HCT116 (cell line): ENCODE measurements at regions not wholly inside any gene's neighbourhood (a gene's known extent, or its start where the extent isn't known, plus 50 kb on each side); places are given as distances from the start of the nearest gene placed in this dataset.

Experiments
- ATAC-seq: fragments of 200-7000 bp; cut with Tn5 transposase; 2 replicates; pipeline ENCODE4 v1.9.1; 2020; ENCODE audit warnings: mild to moderate bottlenecking, moderate library complexity
- BruUV-seq: library from RNA; stranded (reverse); fragments of 400-500 nt; replicated peaks from 2 replicates; lab custom pipeline; 2021; lab: Mats Ljungman, UMichigan
- CTCF ChIA-PET: fragments of 300-600 bp; sonication (Branson Sonifier 250); formaldehyde crosslinking; loops from one replicate; lab custom pipeline; 2021; ENCODE audit warnings: antibody characterized with exemption; lab: Charles Lee
- POLR2A ChIA-PET: fragments of 300-600, 350-600 bp; sonication (Branson Sonifier 250); formaldehyde crosslinking; loops from one replicate; lab custom pipeline; 2021; ENCODE audit warnings: antibody characterized with exemption; lab: Charles Lee
- RAD21 ChIA-PET, 2 experiments: fragments of 300-600 bp; sonication (Branson Sonifier 250); formaldehyde crosslinking; loops; one replicate each; lab custom pipeline; 2023; ENCODE audit warnings: low total read pairs in 2 of 2; ENCODE audit not compliant: uncharacterized antibody in 2 of 2, unreplicated experiment in 2 of 2, low non-redundant PET in 1 of 2; lab: Charles Lee
- DNase-seq: peaks from one replicate; pipeline ENCODE4 v3.0.0-alpha.2; 2010; ENCODE audit warnings: low read depth, low spot score
- H2AFZ ChIP-seq: fragments of 200-600 bp; shearing (Covaris generic), sonication (generic); 2 replicates; pipeline ENCODE4 v1.6.1; 2017; ENCODE audit warnings: low read depth, mixed run types, mixed read lengths, antibody characterized with exemption, low read length; ENCODE audit not compliant: poor library complexity, severe bottlenecking
- H3K27ac ChIP-seq: 2 replicates; pipeline ENCODE4 v1.5.1; 2012; ENCODE audit warnings: low read depth, low read length
- H3K27me3 ChIP-seq: fragments of 200-600 bp; sonication (generic); 2 replicates; pipeline ENCODE4 v1.6.1; 2016; ENCODE audit warnings: mixed run types, low read length, mixed read lengths; ENCODE audit not compliant: insufficient read depth
- H3K36me3 ChIP-seq, 2 experiments: fragments of 200-500 bp in 1 of 2; fragments of 200-600 bp in 1 of 2; sonication (Bioruptor generic) in 1 of 2; sonication (generic) in 1 of 2; 2 replicates each; pipeline versions ENCODE4 v1.5.1 to v1.6.1; 2014 to 2016; ENCODE audit warnings: low read length in 2 of 2, inconsistent platforms in 1 of 2, mixed read lengths in 1 of 2, mixed run types in 1 of 2; ENCODE audit not compliant: insufficient read depth in 2 of 2, control insufficient read depth in 1 of 2
- H3K4me1 ChIP-seq, 2 experiments: fragments of 200-600 bp in 1 of 2; sonication (generic) in 1 of 2; 2 replicates each; pipeline versions ENCODE4 v1.5.1 to v1.6.1; 2012 to 2017; ENCODE audit warnings: low read length in 2 of 2, inconsistent platforms in 1 of 2, mild to moderate bottlenecking in 1 of 2, mixed read lengths in 1 of 2, mixed run types in 1 of 2, moderate library complexity in 1 of 2; ENCODE audit not compliant: insufficient read depth in 2 of 2, control insufficient read depth in 1 of 2
- H3K4me2 ChIP-seq: fragments of 200-600 bp; sonication (generic); 2 replicates; pipeline ENCODE4 v1.6.1; 2017; ENCODE audit warnings: mixed run types, low read length, mixed read lengths
- H3K4me3 ChIP-seq, 2 experiments: fragments of 200-600 bp in 1 of 2; sonication (generic) in 1 of 2; replicated peaks in 1 of 2; 2 replicates each; pipeline ENCODE4 v1.5.1; 2011 to 2016; ENCODE audit warnings: low read length in 2 of 2, control low read depth in 1 of 2, low read depth in 1 of 2, mild to moderate bottlenecking in 1 of 2, mixed read lengths in 1 of 2, mixed run types in 1 of 2
- H3K79me2 ChIP-seq: fragments of 200-600 bp; sonication (generic); 2 replicates; pipeline ENCODE4 v1.6.1; 2017; ENCODE audit warnings: mild to moderate bottlenecking, mixed run types, low read length, moderate library complexity, mixed read lengths; ENCODE audit not compliant: insufficient read depth
- H3K9ac ChIP-seq: fragments of 200-600 bp; sonication (generic); 2 replicates; pipeline ENCODE4 v1.6.1; 2016; ENCODE audit warnings: low read length, mixed read lengths
- H3K9me2 ChIP-seq: fragments of 200-600 bp; sonication (generic), shearing (Covaris generic); 2 replicates; pipeline ENCODE4 v1.6.1; 2017; ENCODE audit warnings: mixed run types, mild to moderate bottlenecking, moderate library complexity; ENCODE audit not compliant: insufficient read depth
- H3K9me3 ChIP-seq, 2 experiments: fragments of 200-500 bp in 1 of 2; fragments of 200-600 bp in 1 of 2; sonication (Bioruptor generic) in 1 of 2; sonication (generic) in 1 of 2; 2 replicates each; pipeline ENCODE4 v1.6.1; 2014 to 2017; ENCODE audit warnings: low read length in 2 of 2, mixed read lengths in 2 of 2, inconsistent platforms in 1 of 2, low read depth in 1 of 2, mild to moderate bottlenecking in 1 of 2, mixed run types in 1 of 2, moderate library complexity in 1 of 2; ENCODE audit not compliant: control insufficient read depth in 1 of 2, insufficient read depth in 1 of 2
- H4K20me1 ChIP-seq: fragments of 200-600 bp; sonication (generic), shearing (Covaris generic); 2 replicates; pipeline ENCODE4 v1.6.1; 2017; ENCODE audit warnings: mixed run types, mild to moderate bottlenecking, moderate library complexity; ENCODE audit not compliant: insufficient read depth
- CBX3 ChIP-seq: IDR thresholded peaks from 2 replicates; pipeline ENCODE4 v1.6.1; 2012; ENCODE audit warnings: low read depth
- CEBPB ChIP-seq: IDR thresholded peaks from 2 replicates; pipeline ENCODE4 v1.6.1; 2012; ENCODE audit warnings: low read depth
- ELF1 ChIP-seq: IDR thresholded peaks from 2 replicates; pipeline ENCODE4 v1.6.1; 2012; ENCODE audit warnings: low read depth, borderline replicate concordance
- EZH2 ChIP-seq: fragments of 200-600 bp; sonication (generic); IDR thresholded peaks from 2 replicates; pipeline ENCODE4 v1.6.1; 2017; ENCODE audit warnings: antibody characterized with exemption, mixed run types
- FOSL1 ChIP-seq: IDR thresholded peaks from 2 replicates; pipeline ENCODE4 v1.6.1; 2012; ENCODE audit warnings: low read depth
- JUND ChIP-seq: IDR thresholded peaks from 2 replicates; pipeline ENCODE4 v1.6.1; 2012
- POLR2AphosphoS5 ChIP-seq: IDR thresholded peaks from 2 replicates; pipeline ENCODE4 v1.6.1; 2011; ENCODE audit warnings: mild to moderate bottlenecking, low read depth, low read length, moderate library complexity
- RAD21 ChIP-seq: IDR thresholded peaks from 2 replicates; pipeline ENCODE4 v1.6.1; 2012; ENCODE audit warnings: low read depth, mild to moderate bottlenecking
- SIN3A ChIP-seq: IDR thresholded peaks from 2 replicates; pipeline ENCODE4 v1.6.1; 2012; ENCODE audit warnings: low read depth
- SP1 ChIP-seq: IDR thresholded peaks from 2 replicates; pipeline ENCODE4 v1.6.1; 2012; ENCODE audit warnings: low read depth
- TCF7L2 ChIP-seq: IDR thresholded peaks from 2 replicates; pipeline ENCODE4 v1.7.0; 2011; ENCODE audit warnings: borderline replicate concordance, inconsistent platforms; ENCODE audit not compliant: insufficient read depth, insufficient read length; ENCODE audit errors: extremely low read depth
- YY1 ChIP-seq: IDR thresholded peaks from 2 replicates; pipeline ENCODE4 v1.6.1; 2011; ENCODE audit warnings: low read length, low read depth, moderate library complexity, mild to moderate bottlenecking; ENCODE audit not compliant: insufficient replicate concordance; ENCODE audit errors: extremely low read depth
- ZNF274 ChIP-seq: fragments of 200-500 bp; sonication (Bioruptor generic); IDR thresholded peaks from 2 replicates; pipeline ENCODE4 v1.6.1; 2014; ENCODE audit warnings: mild to moderate bottlenecking, low read depth, low read length, inconsistent platforms
- intact Hi-C: fragments of 100-400 bp; cut with micrococcal nuclease; formaldehyde crosslinking; loops from 2 replicates; pipeline ENCODE4 v1.10.0; 2022
- TF ChIP-seq, protein P1 (sequence below): IDR thresholded peaks from 2 replicates; pipeline ENCODE4 v1.6.1; 2012
- TF ChIP-seq, protein P2 (sequence below), 3 experiments: fragments of 200-600 bp in 1 of 3; sonication (generic) in 1 of 3; IDR thresholded peaks in 2 of 3; conservative IDR thresholded peaks in 1 of 3; 2 replicates each; pipeline ENCODE4 v1.5.1; 2012 to 2017; ENCODE audit warnings: low read depth in 2 of 3, low read length in 2 of 3, antibody characterized with exemption in 1 of 3, borderline replicate concordance in 1 of 3, control low read depth in 1 of 3, mild to moderate bottlenecking in 1 of 3, mixed read lengths in 1 of 3, mixed run types in 1 of 3, moderate library complexity in 1 of 3; ENCODE audit not compliant: insufficient read depth in 1 of 3
- TF ChIP-seq, protein P3 (sequence below): IDR thresholded peaks from 2 replicates; pipeline ENCODE4 v1.6.1; 2012; ENCODE audit warnings: low read depth

DNA sequence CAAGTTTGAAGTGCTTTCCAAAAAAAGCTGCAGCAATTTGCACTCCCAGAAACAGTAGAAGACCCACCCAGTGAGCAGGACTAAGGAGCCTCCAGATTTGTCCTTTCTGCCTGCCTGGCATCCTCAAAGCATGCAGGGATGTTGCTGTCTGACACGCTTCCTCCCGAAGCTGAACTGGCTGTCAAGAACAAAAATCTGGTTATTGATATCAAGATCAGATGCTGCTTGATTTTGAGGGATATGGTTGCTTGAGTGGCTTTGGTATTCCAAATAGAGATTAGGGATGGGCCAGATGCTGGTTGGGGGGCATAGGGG lies 143.3 kb downstream of the MRPS6 start:
- intact Hi-C loops: no loop called here
- H3K27me3 ChIP-seq: no peaks in the 10 kb centered on the region
- POLR2A ChIA-PET: no interaction called here
- no peak overlapping the region for H3K4me2 ChIP-seq
- BruUV-seq: no TSS peak
- no peaks in the 10 kb centered on the region for H3K36me3 ChIP-seq
- no peaks in the 10 kb centered on the region for H3K4me1 ChIP-seq
- RAD21 ChIA-PET: no interaction called here
- H3K79me2 ChIP-seq: no peaks in the 10 kb centered on the region
- no peak for ATAC-seq
- no peak for TF ChIP-seq SIN3A
- TF ChIP-seq, protein P1, sequence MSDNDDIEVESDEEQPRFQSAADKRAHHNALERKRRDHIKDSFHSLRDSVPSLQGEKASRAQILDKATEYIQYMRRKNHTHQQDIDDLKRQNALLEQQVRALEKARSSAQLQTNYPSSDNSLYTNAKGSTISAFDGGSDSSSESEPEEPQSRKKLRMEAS: no peak
- no peak for TF ChIP-seq YY1
- TF ChIP-seq CBX3: no peak
- TF ChIP-seq TCF7L2: no peak
- TF ChIP-seq ELF1: no peak
- TF ChIP-seq CEBPB: no peak
- TF ChIP-seq FOSL1: no peak
- TF ChIP-seq, all 23 proteins: peak for 0
- no peak for DNase-seq
- CTCF ChIA-PET: no interaction called here
- Histone ChIP-seq H3K4me3 (no peak overlapping the region), H4K20me1 (no peaks in the 10 kb centered on the region), H3K9me3 (no peaks in the 10 kb centered on the region), H2AFZ (no peak overlapping the region), H3K27ac (no peak overlapping the region), H3K9ac (no peak overlapping the region), H3K9me2 (no peaks in the 10 kb centered on the region)

DNA sequence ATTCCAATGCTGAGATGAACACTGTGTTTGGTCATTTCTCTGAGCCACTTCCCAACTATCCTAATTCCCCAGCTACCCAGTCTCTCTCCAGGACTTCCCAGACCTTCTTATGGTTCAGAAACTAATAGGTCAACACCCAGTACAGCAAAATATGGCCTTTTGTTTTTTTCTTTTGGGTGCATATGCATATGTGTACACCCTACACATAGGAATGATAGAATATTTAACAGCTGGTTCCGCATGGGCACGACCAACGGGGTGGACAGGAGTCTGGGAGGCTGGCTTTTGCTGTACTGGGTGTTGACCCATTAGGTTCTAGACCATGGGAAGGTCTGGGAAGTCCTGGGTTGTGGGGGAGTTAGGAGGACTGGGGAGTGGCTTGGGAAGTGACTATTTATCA lies 143.9 kb downstream of the MRPS6 start:
- POLR2A ChIA-PET: no interaction called here
- intact Hi-C loops: no loop called here
- BruUV-seq: no TSS peak
- TF ChIP-seq EZH2 (no peak), JUND (no peak), CBX3 (no peak), SP1 (no peak), ZNF274 (no peak), ELF1 (no peak), TCF7L2 (no peak), RAD21 (no peak), POLR2AphosphoS5 (no peak)
- TF ChIP-seq, protein P1: no peak
- TF ChIP-seq, protein P2, sequence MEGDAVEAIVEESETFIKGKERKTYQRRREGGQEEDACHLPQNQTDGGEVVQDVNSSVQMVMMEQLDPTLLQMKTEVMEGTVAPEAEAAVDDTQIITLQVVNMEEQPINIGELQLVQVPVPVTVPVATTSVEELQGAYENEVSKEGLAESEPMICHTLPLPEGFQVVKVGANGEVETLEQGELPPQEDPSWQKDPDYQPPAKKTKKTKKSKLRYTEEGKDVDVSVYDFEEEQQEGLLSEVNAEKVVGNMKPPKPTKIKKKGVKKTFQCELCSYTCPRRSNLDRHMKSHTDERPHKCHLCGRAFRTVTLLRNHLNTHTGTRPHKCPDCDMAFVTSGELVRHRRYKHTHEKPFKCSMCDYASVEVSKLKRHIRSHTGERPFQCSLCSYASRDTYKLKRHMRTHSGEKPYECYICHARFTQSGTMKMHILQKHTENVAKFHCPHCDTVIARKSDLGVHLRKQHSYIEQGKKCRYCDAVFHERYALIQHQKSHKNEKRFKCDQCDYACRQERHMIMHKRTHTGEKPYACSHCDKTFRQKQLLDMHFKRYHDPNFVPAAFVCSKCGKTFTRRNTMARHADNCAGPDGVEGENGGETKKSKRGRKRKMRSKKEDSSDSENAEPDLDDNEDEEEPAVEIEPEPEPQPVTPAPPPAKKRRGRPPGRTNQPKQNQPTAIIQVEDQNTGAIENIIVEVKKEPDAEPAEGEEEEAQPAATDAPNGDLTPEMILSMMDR (IDR thresholded peaks at IDR 0.05 in 2 of 3, conservative IDR thresholded peaks at IDR 0.05 in 1 of 3; ENCODE audit: borderline replicate concordance in 1 of 3, insufficient read depth in 1 of 3, low read depth in 2 of 3, low read length in 2 of 3): no peak
- TF ChIP-seq, protein P3, sequence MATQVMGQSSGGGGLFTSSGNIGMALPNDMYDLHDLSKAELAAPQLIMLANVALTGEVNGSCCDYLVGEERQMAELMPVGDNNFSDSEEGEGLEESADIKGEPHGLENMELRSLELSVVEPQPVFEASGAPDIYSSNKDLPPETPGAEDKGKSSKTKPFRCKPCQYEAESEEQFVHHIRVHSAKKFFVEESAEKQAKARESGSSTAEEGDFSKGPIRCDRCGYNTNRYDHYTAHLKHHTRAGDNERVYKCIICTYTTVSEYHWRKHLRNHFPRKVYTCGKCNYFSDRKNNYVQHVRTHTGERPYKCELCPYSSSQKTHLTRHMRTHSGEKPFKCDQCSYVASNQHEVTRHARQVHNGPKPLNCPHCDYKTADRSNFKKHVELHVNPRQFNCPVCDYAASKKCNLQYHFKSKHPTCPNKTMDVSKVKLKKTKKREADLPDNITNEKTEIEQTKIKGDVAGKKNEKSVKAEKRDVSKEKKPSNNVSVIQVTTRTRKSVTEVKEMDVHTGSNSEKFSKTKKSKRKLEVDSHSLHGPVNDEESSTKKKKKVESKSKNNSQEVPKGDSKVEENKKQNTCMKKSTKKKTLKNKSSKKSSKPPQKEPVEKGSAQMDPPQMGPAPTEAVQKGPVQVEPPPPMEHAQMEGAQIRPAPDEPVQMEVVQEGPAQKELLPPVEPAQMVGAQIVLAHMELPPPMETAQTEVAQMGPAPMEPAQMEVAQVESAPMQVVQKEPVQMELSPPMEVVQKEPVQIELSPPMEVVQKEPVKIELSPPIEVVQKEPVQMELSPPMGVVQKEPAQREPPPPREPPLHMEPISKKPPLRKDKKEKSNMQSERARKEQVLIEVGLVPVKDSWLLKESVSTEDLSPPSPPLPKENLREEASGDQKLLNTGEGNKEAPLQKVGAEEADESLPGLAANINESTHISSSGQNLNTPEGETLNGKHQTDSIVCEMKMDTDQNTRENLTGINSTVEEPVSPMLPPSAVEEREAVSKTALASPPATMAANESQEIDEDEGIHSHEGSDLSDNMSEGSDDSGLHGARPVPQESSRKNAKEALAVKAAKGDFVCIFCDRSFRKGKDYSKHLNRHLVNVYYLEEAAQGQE: no peak

More for the DNA sequence above, 143.9 kb downstream of the MRPS6 start:
- DNase-seq (no peak), ATAC-seq (no peak)
- Histone ChIP-seq H3K4me1 (no peaks in the 10 kb centered on the region), H3K79me2 (no peaks in the 10 kb centered on the region), H3K9ac (no peak overlapping the region), H4K20me1 (no peaks in the 10 kb centered on the region), H3K27me3 (no peaks in the 10 kb centered on the region), H3K36me3 (no peaks in the 10 kb centered on the region), H3K9me3 (no peaks in the 10 kb centered on the region), H3K4me2 (no peak overlapping the region), H3K4me3 (no peak overlapping the region), H3K27ac (no peak overlapping the region), H2AFZ (no peak overlapping the region), H3K9me2 (no peaks in the 10 kb centered on the region)
- CTCF ChIA-PET: no interaction called here
- RAD21 ChIA-PET: no interaction called here
